HepG2 (cell line): ENCODE measurements at regions not wholly inside any gene's neighbourhood (a gene's known extent, or its start where the extent isn't known, plus 50 kb on each side); places are given as distances from the start of the nearest gene placed in this dataset.
A peak's percentile ranks its signal among the peaks of the same experiment; 100 is the strongest.

Experiments
- ATAC-seq: fragments of 200-7000 bp; cut with Tn5 transposase; 3 replicates; pipeline ENCODE4 v1.9.1; 2020; ENCODE audit warnings: mild to moderate bottlenecking, moderate library complexity
- BruUV-seq: library from RNA; stranded (reverse); fragments of 400-500 nt; replicated peaks from 2 replicates; lab custom pipeline; 2021; lab: Mats Ljungman, UMichigan
- CTCF ChIA-PET: fragments of 300-600 bp; formaldehyde crosslinking; extraction: SDS; loops from one replicate; lab custom pipeline; 2021; ENCODE audit warnings: low total read pairs, inconsistent platforms, low intra/inter-chr PET ratio; lab: Yijun Ruan, JAX
- POLR2A ChIA-PET: fragments of 350-600 bp; sonication (Branson Sonifier 250); formaldehyde crosslinking; loops from one replicate; lab custom pipeline; 2020; ENCODE audit warnings: antibody characterized with exemption, inconsistent platforms; lab: Yijun Ruan, JAX
- DNase-seq: peaks from one replicate; pipeline ENCODE4 v3.0.0-alpha.2; 2015; ENCODE audit warnings: low spot score
- FAIRE-seq: peaks from 3 replicates; lab custom pipeline; 2011; peaks lifted over from hg19 to GRCh38; lab: Jason Lieb, UNC
- H2AFZ ChIP-seq: one replicate; pipeline ENCODE4 v1.6.1; 2011; ENCODE audit warnings: low read length, inconsistent platforms
- H3K27ac ChIP-seq: fragments of 300-600 bp; 3 replicates; pipeline ENCODE4 v1.8.0; 2011; ENCODE audit warnings: mixed run types, mild to moderate bottlenecking, mixed read lengths, low read length, inconsistent platforms; ENCODE audit not compliant: insufficient read depth; ENCODE audit errors: extremely low read length
- H3K27me3 ChIP-seq, 2 experiments: fragments of 200-600 bp in 1 of 2; 2 replicates in 1 of 2; 3 replicates in 1 of 2; pipeline versions ENCODE4 v1.6.0 to v1.8.0; 2011; ENCODE audit warnings: low read length in 2 of 2, mild to moderate bottlenecking in 2 of 2, moderate library complexity in 2 of 2, inconsistent platforms in 1 of 2; ENCODE audit not compliant: insufficient read depth in 2 of 2, control insufficient read depth in 1 of 2
- H3K36me3 ChIP-seq, 2 experiments: fragments of 200-600 bp in 1 of 2; replicated peaks in 1 of 2; 2 replicates in 1 of 2; 3 replicates in 1 of 2; pipeline versions ENCODE4 v1.5.1 to v1.8.0; 2011; ENCODE audit warnings: low read length in 2 of 2, inconsistent platforms in 1 of 2; ENCODE audit not compliant: insufficient read depth in 2 of 2, control insufficient read depth in 1 of 2
- H3K4me1 ChIP-seq: 2 replicates; pipeline ENCODE4 v1.5.1; 2012; ENCODE audit warnings: low read length, inconsistent platforms; ENCODE audit not compliant: insufficient read depth
- H3K4me2 ChIP-seq: 2 replicates; pipeline ENCODE4 v1.6.0; 2011; ENCODE audit warnings: low read depth, low read length, inconsistent platforms
- H3K4me3 ChIP-seq, 3 experiments: fragments of 200-600 bp in 1 of 3; sonication (generic), shearing (Covaris generic) in 1 of 3; replicated peaks in 1 of 3; 2 replicates each; pipeline ENCODE4 v1.5.1; 2011 to 2016; ENCODE audit warnings: low read length in 3 of 3, inconsistent platforms in 2 of 3, low read depth in 2 of 3, mild to moderate bottlenecking in 2 of 3, control low read depth in 1 of 3, mixed read lengths in 1 of 3; ENCODE audit not compliant: insufficient read depth in 1 of 3
- H3K79me2 ChIP-seq: one replicate; pipeline ENCODE4 v1.6.1; 2011; ENCODE audit warnings: low read length, inconsistent platforms; ENCODE audit not compliant: insufficient read depth
- H3K9ac ChIP-seq: 2 replicates; pipeline ENCODE4 v1.6.0; 2011; ENCODE audit warnings: mild to moderate bottlenecking, low read depth, low read length, inconsistent platforms; ENCODE audit not compliant: insufficient read depth
- H3K9me3 ChIP-seq: 2 replicates; pipeline ENCODE4 v1.5.1; 2012; ENCODE audit warnings: mild to moderate bottlenecking, low read length
- H4K20me1 ChIP-seq: 2 replicates; pipeline ENCODE4 v1.6.0; 2011; ENCODE audit warnings: inconsistent platforms, mild to moderate bottlenecking, low read length, moderate library complexity; ENCODE audit not compliant: insufficient read depth
- NFKBIZ ChIP-seq: IDR thresholded peaks from 2 replicates; pipeline ENCODE4 v1.6.1; 2018; ENCODE audit warnings: missing genetic modification reagents, missing compliant biosample characterization
- PATZ1 ChIP-seq: sonication (generic); formaldehyde crosslinking; IDR thresholded peaks from 2 replicates; pipeline ENCODE4 v1.4.0; 2020; ENCODE audit warnings: missing genetic modification reagents
- PBX2 ChIP-seq: IDR thresholded peaks from 2 replicates; pipeline ENCODE4 v1.6.1; 2016; ENCODE audit warnings: control low read depth
- PCBP1 ChIP-seq: fragments of 200-400 bp; formaldehyde crosslinking; IDR thresholded peaks from 2 replicates; pipeline ENCODE4 v1.6.1; 2017; ENCODE audit warnings: mild to moderate bottlenecking, low read depth, low read length, borderline replicate concordance
- PRPF4 ChIP-seq: fragments of 200-400 bp; formaldehyde crosslinking; IDR thresholded peaks from 2 replicates; pipeline ENCODE4 v1.6.1; 2016; ENCODE audit warnings: low read length, low read depth; ENCODE audit not compliant: poor library complexity, severe bottlenecking
- RARG ChIP-seq: sonication (generic); formaldehyde crosslinking; IDR thresholded peaks from 2 replicates; pipeline ENCODE4 v1.4.0; 2020; ENCODE audit warnings: low read depth, mild to moderate bottlenecking, missing genetic modification reagents
- SALL2 ChIP-seq: sonication (generic); formaldehyde crosslinking; IDR thresholded peaks from 2 replicates; pipeline ENCODE4 v1.8.1; 2023; ENCODE audit warnings: mild to moderate bottlenecking, missing genetic modification reagents, inconsistent platforms
- SIN3A ChIP-seq: IDR thresholded peaks from 2 replicates; pipeline ENCODE4 v1.6.1; 2011; ENCODE audit warnings: low read depth, mild to moderate bottlenecking, control low read depth, low read length, borderline replicate concordance
- SKI ChIP-seq: fragments of 450-650 bp; IDR thresholded peaks from one replicate; pipeline ENCODE4 v1.6.1; 2018; ENCODE audit warnings: mild to moderate bottlenecking; ENCODE audit not compliant: partially characterized antibody
- ZBTB8A ChIP-seq: sonication (generic); formaldehyde crosslinking; IDR thresholded peaks from 2 replicates; pipeline ENCODE4 v1.4.0; 2020; ENCODE audit warnings: mild to moderate bottlenecking, low read depth, missing genetic modification reagents, borderline replicate concordance
- ZNF564 ChIP-seq: sonication (generic); formaldehyde crosslinking; IDR thresholded peaks from 2 replicates; pipeline ENCODE4 v1.8.1; 2023; ENCODE audit warnings: mild to moderate bottlenecking, missing genetic modification reagents
- WGBS: methylation state at CpG from one replicate; pipeline ENCODE4 v1.1.6; 2017; ENCODE audit warnings: low lambda C conversion rate; 5-methylcytosine and 5-hydroxymethylcytosine counted together
- in situ Hi-C: cut with HindIII; loops from 2 replicates; pipeline ENCODE4 v1.10.0; 2017; ENCODE audit warnings: low pct_unique_long_range_greater_than_20kb; ENCODE audit not compliant: extremely low pct_ligation_motif_present
- intact Hi-C: fragments of 100-400 bp; cut with micrococcal nuclease; formaldehyde crosslinking; loops from one replicate; pipeline ENCODE4 v1.10.0; 2022; ENCODE audit not compliant: unreplicated experiment
- TF ChIP-seq, protein P1 (sequence below): sonication (generic); formaldehyde crosslinking; IDR thresholded peaks from 2 replicates; pipeline ENCODE4 v1.4.0; 2020; ENCODE audit warnings: mild to moderate bottlenecking, missing genetic modification reagents
- TF ChIP-seq, protein P2 (sequence below): sonication (generic); formaldehyde crosslinking; IDR thresholded peaks from 2 replicates; pipeline ENCODE4 v1.4.0; 2020; ENCODE audit warnings: missing genetic modification reagents

DNA sequence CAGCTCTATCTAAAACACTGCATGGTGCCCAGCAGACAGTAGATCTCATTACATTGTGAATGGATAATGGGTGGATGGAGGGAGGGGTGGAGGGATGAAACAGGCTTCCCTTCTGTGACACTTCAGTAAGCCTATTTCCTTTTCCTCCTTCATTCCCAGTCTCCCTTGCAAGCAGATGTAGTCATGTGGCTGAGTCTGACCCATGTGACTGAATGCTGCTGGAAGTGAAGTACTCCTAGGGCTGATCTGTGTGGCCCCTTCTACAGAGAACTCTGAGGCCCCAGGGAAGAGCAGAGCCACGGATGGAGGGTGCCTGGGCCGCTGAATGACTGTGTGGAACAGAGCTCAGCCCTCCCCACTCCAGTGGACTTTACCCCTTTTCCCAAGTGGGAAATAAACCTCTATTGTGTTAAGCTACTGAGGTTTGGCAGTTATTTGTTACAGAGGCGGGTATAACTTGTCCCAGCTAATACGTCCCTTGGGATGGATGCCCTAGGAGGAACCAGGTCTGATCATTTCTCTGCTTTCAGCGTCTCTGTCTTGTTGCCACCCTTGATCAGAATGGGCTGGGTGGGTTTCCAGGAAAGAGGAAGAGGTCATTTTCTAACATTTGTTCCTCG, 176.1 kb upstream of the MVB12B start:
- Histone ChIP-seq H3K9me3 (peaks cover 5% of the 10 kb centered on the region; the same call in 1 of the 2 replicates), H2AFZ (no peak overlapping the region), H3K79me2 (no peaks in the 10 kb centered on the region), H3K27me3 (no peaks in the 10 kb centered on the region; a peak in 1 of 5 replicates), H3K4me3 (peak overlapping the region in 1 of 3 experiments; percentile 66; a peak in 1 of 6 replicates), H3K9ac (no peak overlapping the region), H4K20me1 (no peaks in the 10 kb centered on the region), H3K36me3 (no peaks in the 10 kb centered on the region), H3K27ac (peak overlapping the region; percentile 9), H3K4me1 (peaks cover 59% of the 10 kb centered on the region), H3K4me2 (peak overlapping the region; percentile 85)
- peak; percentile 33 for DNase-seq
- ChIA-PET POLR2A (interaction anchor here (1.4 kb wide), 1 partner anchor 443 kb away, joined by 4 read pairs; the partner anchor contains the start of gene MAPKAP1), CTCF (no interaction called here)
- 31% methylated on average over 6 of the region's 6 CpGs for WGBS
- FAIRE-seq, result no peak
- intact Hi-C loops, result no loop called here
- no peak for ATAC-seq
- BruUV-seq, result no TSS peak
- in situ Hi-C loops, result no loop called here
- TF ChIP-seq PBX2 (CRISPR knock-in tag) (peak; percentile 28; the same call in 1 of the 2 replicates), NFKBIZ (CRISPR knock-in tag) (no peak), SKI (no peak), ZBTB8A (no peak), ZNF564 (CRISPR knock-in tag) (0 out of 2 replicates have a peak, but pooled peaks have one; percentile 31), PRPF4 (no peak), SALL2 (CRISPR knock-in tag) (no peak), RARG (no peak), PCBP1 (no peak), PATZ1 (CRISPR knock-in tag) (peak; percentile 35; the same call in 1 of the 2 replicates), SIN3A (no peak)
- TF ChIP-seq, protein P1, sequence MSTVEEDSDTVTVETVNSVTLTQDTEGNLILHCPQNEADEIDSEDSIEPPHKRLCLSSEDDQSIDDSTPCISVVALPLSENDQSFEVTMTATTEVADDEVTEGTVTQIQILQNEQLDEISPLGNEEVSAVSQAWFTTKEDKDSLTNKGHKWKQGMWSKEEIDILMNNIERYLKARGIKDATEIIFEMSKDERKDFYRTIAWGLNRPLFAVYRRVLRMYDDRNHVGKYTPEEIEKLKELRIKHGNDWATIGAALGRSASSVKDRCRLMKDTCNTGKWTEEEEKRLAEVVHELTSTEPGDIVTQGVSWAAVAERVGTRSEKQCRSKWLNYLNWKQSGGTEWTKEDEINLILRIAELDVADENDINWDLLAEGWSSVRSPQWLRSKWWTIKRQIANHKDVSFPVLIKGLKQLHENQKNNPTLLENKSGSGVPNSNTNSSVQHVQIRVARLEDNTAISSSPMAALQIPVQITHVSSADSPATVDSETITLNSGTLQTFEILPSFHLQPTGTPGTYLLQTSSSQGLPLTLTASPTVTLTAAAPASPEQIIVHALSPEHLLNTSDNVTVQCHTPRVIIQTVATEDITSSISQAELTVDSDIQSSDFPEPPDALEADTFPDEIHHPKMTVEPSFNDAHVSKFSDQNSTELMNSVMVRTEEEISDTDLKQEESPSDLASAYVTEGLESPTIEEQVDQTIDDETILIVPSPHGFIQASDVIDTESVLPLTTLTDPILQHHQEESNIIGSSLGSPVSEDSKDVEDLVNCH (CRISPR knock-in tag), result no peak
- TF ChIP-seq, protein P2, sequence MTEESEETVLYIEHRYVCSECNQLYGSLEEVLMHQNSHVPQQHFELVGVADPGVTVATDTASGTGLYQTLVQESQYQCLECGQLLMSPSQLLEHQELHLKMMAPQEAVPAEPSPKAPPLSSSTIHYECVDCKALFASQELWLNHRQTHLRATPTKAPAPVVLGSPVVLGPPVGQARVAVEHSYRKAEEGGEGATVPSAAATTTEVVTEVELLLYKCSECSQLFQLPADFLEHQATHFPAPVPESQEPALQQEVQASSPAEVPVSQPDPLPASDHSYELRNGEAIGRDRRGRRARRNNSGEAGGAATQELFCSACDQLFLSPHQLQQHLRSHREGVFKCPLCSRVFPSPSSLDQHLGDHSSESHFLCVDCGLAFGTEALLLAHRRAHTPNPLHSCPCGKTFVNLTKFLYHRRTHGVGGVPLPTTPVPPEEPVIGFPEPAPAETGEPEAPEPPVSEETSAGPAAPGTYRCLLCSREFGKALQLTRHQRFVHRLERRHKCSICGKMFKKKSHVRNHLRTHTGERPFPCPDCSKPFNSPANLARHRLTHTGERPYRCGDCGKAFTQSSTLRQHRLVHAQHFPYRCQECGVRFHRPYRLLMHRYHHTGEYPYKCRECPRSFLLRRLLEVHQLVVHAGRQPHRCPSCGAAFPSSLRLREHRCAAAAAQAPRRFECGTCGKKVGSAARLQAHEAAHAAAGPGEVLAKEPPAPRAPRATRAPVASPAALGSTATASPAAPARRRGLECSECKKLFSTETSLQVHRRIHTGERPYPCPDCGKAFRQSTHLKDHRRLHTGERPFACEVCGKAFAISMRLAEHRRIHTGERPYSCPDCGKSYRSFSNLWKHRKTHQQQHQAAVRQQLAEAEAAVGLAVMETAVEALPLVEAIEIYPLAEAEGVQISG (CRISPR knock-in tag), result 0 out of 2 replicates have a peak, but pooled peaks have one; percentile 5
